WTC11 (cell line): ENCODE measurements at regions not wholly inside any gene's neighbourhood (a gene's known extent, or its start where the extent isn't known, plus 50 kb on each side); places are given as distances from the start of the nearest gene placed in this dataset.

Source experiments
- ATAC-seq: fragments of 200-7000 bp; cut with Tn5 transposase; 2 replicates; pipeline ENCODE4 v1.10.0; 2021; ENCODE audit warnings: mild to moderate bottlenecking, moderate library complexity
- CTCF ChIA-PET: fragments of 300-600 bp; sonication (Branson Sonifier 250); formaldehyde crosslinking; loops from one replicate; lab custom pipeline; 2021; ENCODE audit warnings: antibody characterized with exemption; lab: Charles Lee
- POLR2A ChIA-PET: fragments of 350-600 bp; sonication (Branson Sonifier 250); formaldehyde crosslinking; loops from one replicate; lab custom pipeline; 2021; ENCODE audit warnings: antibody characterized with exemption; lab: Charles Lee
- DNase-seq: peaks from one replicate; pipeline ENCODE4 v3.0.0; 2021; ENCODE audit warnings: low spot score
- H3K27ac Mint-ChIP-seq: 2 replicates; pipeline ENCODE4 v1.8.0; 2021; ENCODE audit warnings: mixed read lengths
- H3K27me3 Mint-ChIP-seq: 2 replicates; pipeline ENCODE4 v1.8.0; 2021; ENCODE audit warnings: low read depth, mild to moderate bottlenecking, moderate library complexity, mixed read lengths
- H3K36me3 Mint-ChIP-seq: 2 replicates; pipeline ENCODE4 v1.8.0; 2021; ENCODE audit warnings: mixed read lengths
- H3K4me1 Mint-ChIP-seq: 2 replicates; pipeline ENCODE4 v1.8.0; 2022; ENCODE audit warnings: mixed read lengths
- H3K4me3 Mint-ChIP-seq: 2 replicates; pipeline ENCODE4 v1.8.0; 2021; ENCODE audit warnings: mild to moderate bottlenecking, moderate library complexity, mixed read lengths
- H3K9me3 Mint-ChIP-seq: 2 replicates; pipeline ENCODE4 v1.8.0; 2021; ENCODE audit warnings: mixed read lengths
- ATF6 ChIP-seq: sonication (generic); formaldehyde crosslinking; IDR thresholded peaks from 2 replicates; pipeline ENCODE4 v1.8.1; 2023; ENCODE audit warnings: mild to moderate bottlenecking, missing genetic modification reagents
- CTCF ChIP-seq: fragments of 200-600 bp; IDR thresholded peaks from 2 replicates; pipeline ENCODE4 v1.8.0; 2022; ENCODE audit warnings: antibody characterized with exemption
- EMX1 ChIP-seq: fragments of 250-450 bp; sonication (Bioruptor Pico); IDR thresholded peaks from 2 replicates; pipeline ENCODE4 v1.8.0; 2021; ENCODE audit warnings: mild to moderate bottlenecking
- HMGA2 ChIP-seq: fragments of 250-450 bp; sonication (Bioruptor Pico); IDR thresholded peaks from 2 replicates; pipeline ENCODE4 v1.4.0; 2021; ENCODE audit warnings: mild to moderate bottlenecking, moderate library complexity
- NFATC4 ChIP-seq: fragments of 250-450 bp; sonication (Bioruptor Pico); IDR thresholded peaks from 2 replicates; pipeline ENCODE4 v1.9.0; 2021; ENCODE audit warnings: mild to moderate bottlenecking
- RELA ChIP-seq: sonication (generic); formaldehyde crosslinking; IDR thresholded peaks from 2 replicates; pipeline ENCODE4 v1.8.1; 2022; ENCODE audit warnings: missing genetic modification reagents, mild to moderate bottlenecking, borderline replicate concordance
- TEAD4 ChIP-seq: sonication (generic); formaldehyde crosslinking; IDR thresholded peaks from 2 replicates; pipeline ENCODE4 v1.8.0; 2022; ENCODE audit warnings: mild to moderate bottlenecking, missing genetic modification reagents
- USF2 ChIP-seq: sonication (generic); formaldehyde crosslinking; IDR thresholded peaks from 2 replicates; pipeline ENCODE4 v1.8.1; 2023; ENCODE audit warnings: mild to moderate bottlenecking, missing genetic modification reagents, moderate library complexity
- ZBTB21 ChIP-seq: sonication (generic); formaldehyde crosslinking; IDR thresholded peaks from 2 replicates; pipeline ENCODE4 v1.8.1; 2023; ENCODE audit warnings: mild to moderate bottlenecking, missing genetic modification reagents, borderline replicate concordance
- ZNF138 ChIP-seq: sonication (generic); formaldehyde crosslinking; conservative IDR thresholded peaks from 2 replicates; pipeline ENCODE4 v1.8.1; 2022; ENCODE audit warnings: mild to moderate bottlenecking, moderate library complexity, missing genetic modification reagents
- ZNF281 ChIP-seq: sonication (generic); formaldehyde crosslinking; IDR thresholded peaks from 2 replicates; pipeline ENCODE4 v1.8.0; 2023; ENCODE audit warnings: mild to moderate bottlenecking, missing genetic modification reagents
- ZNF396 ChIP-seq: fragments of 250-450 bp; sonication (Bioruptor Pico); IDR thresholded peaks from 2 replicates; pipeline ENCODE4 v1.8.0; 2021; ENCODE audit warnings: mild to moderate bottlenecking, moderate library complexity, borderline replicate concordance
- ZNF416 ChIP-seq: fragments of 250-450 bp; sonication (Bioruptor Pico); IDR thresholded peaks from 2 replicates; pipeline ENCODE4 v1.9.0; 2021; ENCODE audit warnings: mild to moderate bottlenecking, inconsistent platforms
- TF ChIP-seq, protein P1 (sequence below): fragments of 250-450 bp; sonication (Bioruptor Pico); IDR thresholded peaks from 2 replicates; pipeline ENCODE4 v1.9.0; 2021; ENCODE audit warnings: moderate library complexity, mild to moderate bottlenecking, inconsistent platforms, borderline replicate concordance
- TF ChIP-seq, protein P2 (sequence below): sonication (generic); formaldehyde crosslinking; IDR thresholded peaks from 2 replicates; pipeline ENCODE4 v1.8.0; 2022; ENCODE audit warnings: mild to moderate bottlenecking, missing genetic modification reagents
- TF ChIP-seq, protein P3 (sequence below): fragments of 250-450 bp; sonication (Bioruptor Pico); IDR thresholded peaks from 2 replicates; pipeline ENCODE4 v1.9.0; 2021; ENCODE audit warnings: mild to moderate bottlenecking
- TF ChIP-seq, protein P4 (sequence below): sonication (generic); formaldehyde crosslinking; IDR thresholded peaks from 2 replicates; pipeline ENCODE4 v1.8.1; 2023; ENCODE audit warnings: mild to moderate bottlenecking, moderate library complexity, missing genetic modification reagents

GRCh38 chr3:145893331-145893730 lies 267.7 kb downstream of the PLOD2 start:
- TF ChIP-seq, protein P1, sequence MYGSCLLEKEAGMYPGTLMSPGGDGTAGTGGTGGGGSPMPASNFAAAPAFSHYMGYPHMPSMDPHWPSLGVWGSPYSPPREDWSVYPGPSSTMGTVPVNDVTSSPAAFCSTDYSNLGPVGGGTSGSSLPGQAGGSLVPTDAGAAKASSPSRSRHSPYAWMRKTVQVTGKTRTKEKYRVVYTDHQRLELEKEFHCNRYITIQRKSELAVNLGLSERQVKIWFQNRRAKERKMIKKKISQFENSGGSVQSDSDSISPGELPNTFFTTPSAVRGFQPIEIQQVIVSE (CRISPR knock-in tag): no peak
- TF ChIP-seq ZNF138 (CRISPR knock-in tag): no peak
- no peak for TF ChIP-seq ZNF396 (CRISPR knock-in tag)
- no peak for TF ChIP-seq ZNF416 (CRISPR knock-in tag)
- TF ChIP-seq, protein P2, sequence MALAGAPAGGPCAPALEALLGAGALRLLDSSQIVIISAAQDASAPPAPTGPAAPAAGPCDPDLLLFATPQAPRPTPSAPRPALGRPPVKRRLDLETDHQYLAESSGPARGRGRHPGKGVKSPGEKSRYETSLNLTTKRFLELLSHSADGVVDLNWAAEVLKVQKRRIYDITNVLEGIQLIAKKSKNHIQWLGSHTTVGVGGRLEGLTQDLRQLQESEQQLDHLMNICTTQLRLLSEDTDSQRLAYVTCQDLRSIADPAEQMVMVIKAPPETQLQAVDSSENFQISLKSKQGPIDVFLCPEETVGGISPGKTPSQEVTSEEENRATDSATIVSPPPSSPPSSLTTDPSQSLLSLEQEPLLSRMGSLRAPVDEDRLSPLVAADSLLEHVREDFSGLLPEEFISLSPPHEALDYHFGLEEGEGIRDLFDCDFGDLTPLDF (CRISPR knock-in tag): no peak
- TF ChIP-seq USF2 (CRISPR knock-in tag): no peak
- TF ChIP-seq ATF6 (CRISPR knock-in tag): no peak
- TF ChIP-seq, protein P3, sequence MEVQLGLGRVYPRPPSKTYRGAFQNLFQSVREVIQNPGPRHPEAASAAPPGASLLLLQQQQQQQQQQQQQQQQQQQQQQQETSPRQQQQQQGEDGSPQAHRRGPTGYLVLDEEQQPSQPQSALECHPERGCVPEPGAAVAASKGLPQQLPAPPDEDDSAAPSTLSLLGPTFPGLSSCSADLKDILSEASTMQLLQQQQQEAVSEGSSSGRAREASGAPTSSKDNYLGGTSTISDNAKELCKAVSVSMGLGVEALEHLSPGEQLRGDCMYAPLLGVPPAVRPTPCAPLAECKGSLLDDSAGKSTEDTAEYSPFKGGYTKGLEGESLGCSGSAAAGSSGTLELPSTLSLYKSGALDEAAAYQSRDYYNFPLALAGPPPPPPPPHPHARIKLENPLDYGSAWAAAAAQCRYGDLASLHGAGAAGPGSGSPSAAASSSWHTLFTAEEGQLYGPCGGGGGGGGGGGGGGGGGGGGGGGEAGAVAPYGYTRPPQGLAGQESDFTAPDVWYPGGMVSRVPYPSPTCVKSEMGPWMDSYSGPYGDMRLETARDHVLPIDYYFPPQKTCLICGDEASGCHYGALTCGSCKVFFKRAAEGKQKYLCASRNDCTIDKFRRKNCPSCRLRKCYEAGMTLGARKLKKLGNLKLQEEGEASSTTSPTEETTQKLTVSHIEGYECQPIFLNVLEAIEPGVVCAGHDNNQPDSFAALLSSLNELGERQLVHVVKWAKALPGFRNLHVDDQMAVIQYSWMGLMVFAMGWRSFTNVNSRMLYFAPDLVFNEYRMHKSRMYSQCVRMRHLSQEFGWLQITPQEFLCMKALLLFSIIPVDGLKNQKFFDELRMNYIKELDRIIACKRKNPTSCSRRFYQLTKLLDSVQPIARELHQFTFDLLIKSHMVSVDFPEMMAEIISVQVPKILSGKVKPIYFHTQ (CRISPR knock-in tag): no peak
- TF ChIP-seq TEAD4 (CRISPR knock-in tag): no peak
- TF ChIP-seq CTCF: no peak
- no peak for TF ChIP-seq ZNF281 (CRISPR knock-in tag)
- no peak for TF ChIP-seq ZBTB21 (CRISPR knock-in tag)
- TF ChIP-seq RELA (CRISPR knock-in tag): no peak
- TF ChIP-seq NFATC4 (CRISPR knock-in tag): no peak
- no peak for TF ChIP-seq HMGA2
- TF ChIP-seq EMX1: no peak
- TF ChIP-seq, protein P4, sequence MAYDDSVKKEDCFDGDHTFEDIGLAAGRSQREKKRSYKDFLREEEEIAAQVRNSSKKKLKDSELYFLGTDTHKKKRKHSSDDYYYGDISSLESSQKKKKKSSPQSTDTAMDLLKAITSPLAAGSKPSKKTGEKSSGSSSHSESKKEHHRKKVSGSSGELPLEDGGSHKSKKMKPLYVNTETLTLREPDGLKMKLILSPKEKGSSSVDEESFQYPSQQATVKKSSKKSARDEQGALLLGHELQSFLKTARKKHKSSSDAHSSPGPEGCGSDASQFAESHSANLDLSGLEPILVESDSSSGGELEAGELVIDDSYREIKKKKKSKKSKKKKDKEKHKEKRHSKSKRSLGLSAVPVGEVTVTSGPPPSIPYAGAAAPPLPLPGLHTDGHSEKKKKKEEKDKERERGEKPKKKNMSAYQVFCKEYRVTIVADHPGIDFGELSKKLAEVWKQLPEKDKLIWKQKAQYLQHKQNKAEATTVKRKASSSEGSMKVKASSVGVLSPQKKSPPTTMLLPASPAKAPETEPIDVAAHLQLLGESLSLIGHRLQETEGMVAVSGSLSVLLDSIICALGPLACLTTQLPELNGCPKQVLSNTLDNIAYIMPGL (CRISPR knock-in tag): no peak
- POLR2A ChIA-PET: no interaction called here
- Mint-ChIP-seq H3K27me3 (no peaks in the 10 kb centered on the region), H3K27ac (no peak overlapping the region), H3K4me3 (no peak overlapping the region), H3K9me3 (no peaks in the 10 kb centered on the region), H3K4me1 (peaks cover 26% of the 10 kb centered on the region), H3K36me3 (no peaks in the 10 kb centered on the region)
- CTCF ChIA-PET: no interaction called here
- DNase-seq (no peak), ATAC-seq (no peak)
